ENCODE measurements at regions not wholly inside any gene's neighbourhood (a gene's known extent, or its start where the extent isn't known, plus 50 kb on each side); places are given as distances from the start of the nearest gene placed in this dataset.

DNA sequence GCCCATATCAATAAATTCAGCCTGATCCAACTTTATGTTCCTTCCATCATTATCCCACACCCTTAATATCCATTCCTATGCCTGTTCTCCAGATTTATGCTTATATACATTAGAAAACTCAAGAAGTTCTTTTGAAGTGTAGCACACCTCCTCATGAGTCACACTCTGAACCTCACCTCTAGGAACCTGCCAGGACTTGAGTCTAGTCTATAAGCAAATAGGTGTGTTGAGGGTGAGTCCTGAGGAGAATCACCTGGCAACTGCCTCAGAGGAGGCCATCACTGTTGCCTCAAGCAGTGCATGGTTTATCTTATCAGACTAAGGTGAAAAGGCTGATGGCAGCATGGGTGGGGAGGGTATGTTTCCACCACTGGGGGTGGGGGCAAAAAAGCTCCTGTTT lies 496.7 kb downstream of the C6orf118 start:
- TF ChIP-seq ADNP (CRISPR knock-in tag; IDR thresholded peaks at IDR 0.05), result no peak
- TF ChIP-seq SP2 (CRISPR knock-in tag; IDR thresholded peaks at IDR 0.05), result no peak
- no peak for TF ChIP-seq EZH2 (conservative IDR thresholded peaks at IDR 0.05; ENCODE audit: low read depth, low read length)
- no peak for TF ChIP-seq ZNF160 (CRISPR knock-in tag; IDR thresholded peaks at IDR 0.05)
- no peak for TF ChIP-seq DNMT3B (CRISPR knock-in tag; conservative IDR thresholded peaks at IDR 0.05)
- no peak for TF ChIP-seq ZNF629 (CRISPR knock-in tag; conservative IDR thresholded peaks at IDR 0.05)

Data from HepG2 (cell line).